Neural cell (in vitro differentiated cells): ENCODE measurements at regions not wholly inside any gene's neighbourhood (a gene's known extent, or its start where the extent isn't known, plus 50 kb on each side); places are given as distances from the start of the nearest gene placed in this dataset.

Source experiments
- CTCF ChIP-seq: fragments of 450-650 bp; IDR thresholded peaks from 2 replicates; pipeline ENCODE4 v1.5.1; 2014; ENCODE audit warnings: antibody characterized with exemption, mild to moderate bottlenecking, moderate library complexity; ENCODE audit not compliant: poor library complexity, severe bottlenecking
- EP300 ChIP-seq: fragments of 450-650 bp; conservative IDR thresholded peaks from 2 replicates; pipeline ENCODE4 v1.6.1; 2014; ENCODE audit warnings: antibody characterized with exemption, mild to moderate bottlenecking, moderate library complexity; ENCODE audit not compliant: poor library complexity, severe bottlenecking
- POLR2AphosphoS5 ChIP-seq: IDR thresholded peaks from 2 replicates; pipeline ENCODE4 v1.6.1; 2012
- RAD21 ChIP-seq: fragments of 450-650 bp; conservative IDR thresholded peaks from 2 replicates; pipeline ENCODE4 v1.6.1; 2014; ENCODE audit warnings: antibody characterized with exemption, mild to moderate bottlenecking, moderate library complexity
- REST ChIP-seq: IDR thresholded peaks from 2 replicates; pipeline ENCODE4 v1.6.1; 2012; ENCODE audit warnings: borderline replicate concordance

GRCh38 chr13:105616333-105617075 lies 919.0 kb downstream of the EFNB2 start:
- no peak for TF ChIP-seq POLR2AphosphoS5
- TF ChIP-seq CTCF, result no peak
- TF ChIP-seq RAD21, result no peak
- no peak for TF ChIP-seq REST
- no peak for TF ChIP-seq EP300
